ENCODE measurements at regions not wholly inside any gene's neighbourhood (a gene's known extent, or its start where the extent isn't known, plus 50 kb on each side); places are given as distances from the start of the nearest gene placed in this dataset.

DNA sequence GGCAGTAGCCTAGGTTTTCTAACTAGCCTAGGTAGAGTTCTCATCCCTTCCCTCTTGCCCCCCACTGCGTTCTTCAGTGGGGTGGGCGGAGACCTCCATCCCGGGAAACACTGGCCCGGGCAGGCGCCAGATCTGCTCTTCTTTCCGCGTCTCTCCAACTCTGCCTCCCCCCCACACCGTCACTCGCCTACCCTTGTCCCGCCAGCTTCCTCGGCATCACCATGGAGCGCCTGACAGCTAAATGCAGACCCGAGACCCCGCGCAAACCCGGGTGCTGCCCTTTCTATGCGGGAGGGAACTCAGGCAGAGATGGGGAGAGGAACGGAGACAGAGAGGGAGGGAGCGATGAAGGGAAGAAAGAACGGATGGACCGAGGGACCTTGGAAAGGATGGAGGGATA lies 1494.8 kb upstream of the DEFB115 start:
- Histone ChIP-seq H4K20me1 (replicated peaks; ENCODE audit: control insufficient read depth, insufficient read depth, low read length) (no peaks in the 10 kb centered on the region), H3K4me1 (replicated peaks in 1 of 2; ENCODE audit: control insufficient read depth in 2 of 2, insufficient read depth in 2 of 2, low read length in 2 of 2) (peaks cover 0 to 5% of the 10 kb centered on the region in 2 experiments; a peak in 2 of 5 replicates), H3K9me1 (ENCODE audit: control insufficient read depth, insufficient read depth, low read length) (no peaks in the 10 kb centered on the region), H2AFZ (ENCODE audit: low read depth, low read length) (no peak overlapping the region), H3K9me3 (replicated peaks; ENCODE audit: control insufficient read depth, insufficient read depth, low read depth, low read length) (no peaks in the 10 kb centered on the region), H3K27ac (ENCODE audit: extremely low read depth, low read depth, low read length) (no peak overlapping the region), H3K4me2 (ENCODE audit: insufficient read depth, low read length) (no peak overlapping the region), H3K36me3 (ENCODE audit: control insufficient read depth, insufficient read depth, low read length) (no peaks in the 10 kb centered on the region), H3K79me2 (ENCODE audit: control insufficient read depth, insufficient read depth, low read length) (no peaks in the 10 kb centered on the region), H3K9ac (ENCODE audit: insufficient read depth in 1 of 2, low read depth in 2 of 2, low read length in 2 of 2) (no peak overlapping the region), H3K4me3 (no peak overlapping the region), H3K27me3 (ENCODE audit: control insufficient read depth in 2 of 2, insufficient read depth in 2 of 2, low read length in 2 of 2) (no peaks in the 10 kb centered on the region)
- 42% methylated on average over 15 of the region's 21 CpGs for whole genome bisulfite sequencing (ENCODE audit: insufficient coverage, low coverage, missing lambda C conversion rate)
- intact Hi-C loops (cut with micrococcal nuclease) = loop anchor here (10.0 kb wide), 1 partner anchor 742 kb away; no protein-coding TSS in a partner anchor
- CTCF ChIA-PET (ENCODE audit: low intra/inter-chr PET ratio) = no interaction called here
- in situ Hi-C loops (cut with MboI) = loop anchor here (10.0 to 25.0 kb wide), 3 partner anchors 522 to 1500 kb away; partner anchors contain the start of gene DEFB115
- DNase-seq (ENCODE audit: extremely low read depth in 1 of 4, low spot score in 3 of 4) (no peak), FAIRE-seq (no peak), ATAC-seq (no peak)
- BruUV-seq (replicated peaks) = no TSS peak
- TF ChIP-seq, protein P1, sequence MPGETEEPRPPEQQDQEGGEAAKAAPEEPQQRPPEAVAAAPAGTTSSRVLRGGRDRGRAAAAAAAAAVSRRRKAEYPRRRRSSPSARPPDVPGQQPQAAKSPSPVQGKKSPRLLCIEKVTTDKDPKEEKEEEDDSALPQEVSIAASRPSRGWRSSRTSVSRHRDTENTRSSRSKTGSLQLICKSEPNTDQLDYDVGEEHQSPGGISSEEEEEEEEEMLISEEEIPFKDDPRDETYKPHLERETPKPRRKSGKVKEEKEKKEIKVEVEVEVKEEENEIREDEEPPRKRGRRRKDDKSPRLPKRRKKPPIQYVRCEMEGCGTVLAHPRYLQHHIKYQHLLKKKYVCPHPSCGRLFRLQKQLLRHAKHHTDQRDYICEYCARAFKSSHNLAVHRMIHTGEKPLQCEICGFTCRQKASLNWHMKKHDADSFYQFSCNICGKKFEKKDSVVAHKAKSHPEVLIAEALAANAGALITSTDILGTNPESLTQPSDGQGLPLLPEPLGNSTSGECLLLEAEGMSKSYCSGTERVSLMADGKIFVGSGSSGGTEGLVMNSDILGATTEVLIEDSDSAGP (CRISPR knock-in tag; IDR thresholded peaks at IDR 0.05) = no peak
- TF ChIP-seq, protein P2, sequence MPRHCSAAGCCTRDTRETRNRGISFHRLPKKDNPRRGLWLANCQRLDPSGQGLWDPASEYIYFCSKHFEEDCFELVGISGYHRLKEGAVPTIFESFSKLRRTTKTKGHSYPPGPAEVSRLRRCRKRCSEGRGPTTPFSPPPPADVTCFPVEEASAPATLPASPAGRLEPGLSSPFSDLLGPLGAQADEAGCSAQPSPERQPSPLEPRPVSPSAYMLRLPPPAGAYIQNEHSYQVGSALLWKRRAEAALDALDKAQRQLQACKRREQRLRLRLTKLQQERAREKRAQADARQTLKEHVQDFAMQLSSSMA (CRISPR knock-in tag; IDR thresholded peaks at IDR 0.05) = no peak
- no peak for TF ChIP-seq ZBTB8A (IDR thresholded peaks at IDR 0.05; ENCODE audit: partially characterized antibody)
- TF ChIP-seq, protein P3, sequence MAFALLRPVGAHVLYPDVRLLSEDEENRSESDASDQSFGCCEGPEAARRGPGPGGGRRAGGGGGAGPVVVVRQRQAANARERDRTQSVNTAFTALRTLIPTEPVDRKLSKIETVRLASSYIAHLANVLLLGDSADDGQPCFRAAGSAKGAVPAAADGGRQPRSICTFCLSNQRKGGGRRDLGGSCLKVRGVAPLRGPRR (CRISPR knock-in tag; IDR thresholded peaks at IDR 0.05) = no peak
- POLR2A ChIA-PET = no interaction called here
